SK-N-SH treated with all-trans-retinoic acid at 6 μM for 48 hours (cell line): ENCODE measurements at regions not wholly inside any gene's neighbourhood (a gene's known extent, or its start where the extent isn't known, plus 50 kb on each side); places are given as distances from the start of the nearest gene placed in this dataset.

Experiments used
- ATAC-seq: fragments of 200-7000 bp; cut with Tn5 transposase; 3 replicates; pipeline ENCODE4 v1.9.1; 2020; ENCODE audit warnings: mild to moderate bottlenecking, moderate library complexity
- ARNTL ChIP-seq: fragments of 450-650 bp; formaldehyde crosslinking; IDR thresholded peaks from 2 replicates; pipeline ENCODE4 v1.5.0; 2020; ENCODE audit warnings: low read depth, mild to moderate bottlenecking, moderate library complexity, borderline replicate concordance
- BACH2 ChIP-seq: fragments of 250-450 bp; sonication (Bioruptor Pico); IDR thresholded peaks from 2 replicates; pipeline ENCODE4 v1.9.0; 2021; ENCODE audit warnings: mild to moderate bottlenecking, borderline replicate concordance
- CSDC2 ChIP-seq: fragments of 250-450 bp; sonication (Bioruptor Pico); IDR thresholded peaks from 2 replicates; pipeline ENCODE4 v1.5.0; 2020; ENCODE audit warnings: mild to moderate bottlenecking, moderate library complexity
- GLIS3 ChIP-seq: fragments of 250-450 bp; sonication (Bioruptor Pico); IDR thresholded peaks from 2 replicates; pipeline ENCODE4 v1.5.0; 2020; ENCODE audit warnings: mild to moderate bottlenecking, moderate library complexity
- ISL1 ChIP-seq: fragments of 250-450 bp; sonication (Bioruptor Pico); IDR thresholded peaks from 2 replicates; pipeline ENCODE4 v2.1.2; 2022; ENCODE audit warnings: mild to moderate bottlenecking, moderate library complexity
- PPARA ChIP-seq: fragments of 250-450 bp; sonication (Bioruptor Pico); IDR thresholded peaks from 2 replicates; pipeline ENCODE4 v1.5.0; 2020; ENCODE audit warnings: mild to moderate bottlenecking, borderline replicate concordance
- SNAI2 ChIP-seq: fragments of 250-450 bp; sonication (Bioruptor Pico); IDR thresholded peaks from 2 replicates; pipeline ENCODE4 v1.5.0; 2020; ENCODE audit warnings: mild to moderate bottlenecking, moderate library complexity
- TCF4 ChIP-seq: fragments of 250-450 bp; sonication (Bioruptor Pico); IDR thresholded peaks from 2 replicates; pipeline ENCODE4 v1.8.0; 2021; ENCODE audit warnings: mild to moderate bottlenecking, moderate library complexity, borderline replicate concordance
- TOX ChIP-seq: fragments of 250-450 bp; sonication (Bioruptor Pico); IDR thresholded peaks from 2 replicates; pipeline ENCODE4 v1.8.0; 2021; ENCODE audit warnings: mild to moderate bottlenecking, moderate library complexity, borderline replicate concordance
- ZC3H10 ChIP-seq: fragments of 250-450 bp; sonication (Bioruptor Pico); IDR thresholded peaks from 2 replicates; pipeline ENCODE4 v1.5.1; 2021; ENCODE audit warnings: mild to moderate bottlenecking, moderate library complexity
- ZFP3 ChIP-seq: fragments of 250-450 bp; sonication (Bioruptor Pico); IDR thresholded peaks from 2 replicates; pipeline ENCODE4 v1.5.0; 2020; ENCODE audit warnings: mild to moderate bottlenecking, moderate library complexity
- ZFP30 ChIP-seq: fragments of 450-650 bp; formaldehyde crosslinking; IDR thresholded peaks from 2 replicates; pipeline ENCODE4 v1.5.0; 2022; ENCODE audit warnings: mild to moderate bottlenecking, moderate library complexity
- ZNF565 ChIP-seq: fragments of 450-650 bp; formaldehyde crosslinking; conservative IDR thresholded peaks from 2 replicates; pipeline ENCODE4 v1.5.0; 2020; ENCODE audit warnings: low read depth, mild to moderate bottlenecking, moderate library complexity
- ZNF70 ChIP-seq: fragments of 450-650 bp; formaldehyde crosslinking; IDR thresholded peaks from 2 replicates; pipeline ENCODE4 v1.5.0; 2020; ENCODE audit warnings: mild to moderate bottlenecking, moderate library complexity
- ZNF8 ChIP-seq: fragments of 450-650 bp; formaldehyde crosslinking; IDR thresholded peaks from 2 replicates; pipeline ENCODE4 v1.5.0; 2020; ENCODE audit warnings: mild to moderate bottlenecking, moderate library complexity
- TF ChIP-seq, protein P1 (sequence below): fragments of 250-450 bp; sonication (Bioruptor Pico); IDR thresholded peaks from 2 replicates; pipeline ENCODE4 v1.8.0; 2020; ENCODE audit warnings: mild to moderate bottlenecking, moderate library complexity, borderline replicate concordance
- TF ChIP-seq, protein P2 (sequence below): fragments of 250-450 bp; sonication (Bioruptor Pico); IDR thresholded peaks from 2 replicates; pipeline ENCODE4 v1.8.0; 2021; ENCODE audit warnings: low read depth, mild to moderate bottlenecking, moderate library complexity, borderline replicate concordance
- TF ChIP-seq, protein P3 (sequence below): fragments of 250-450 bp; sonication (Bioruptor Pico); IDR thresholded peaks from 2 replicates; pipeline ENCODE4 v1.5.0; 2020; ENCODE audit warnings: mild to moderate bottlenecking, moderate library complexity
- TF ChIP-seq, protein P4 (sequence below): fragments of 250-450 bp; sonication (Bioruptor Pico); IDR thresholded peaks from 2 replicates; pipeline ENCODE4 v1.5.1; 2021; ENCODE audit warnings: mild to moderate bottlenecking, moderate library complexity

DNA sequence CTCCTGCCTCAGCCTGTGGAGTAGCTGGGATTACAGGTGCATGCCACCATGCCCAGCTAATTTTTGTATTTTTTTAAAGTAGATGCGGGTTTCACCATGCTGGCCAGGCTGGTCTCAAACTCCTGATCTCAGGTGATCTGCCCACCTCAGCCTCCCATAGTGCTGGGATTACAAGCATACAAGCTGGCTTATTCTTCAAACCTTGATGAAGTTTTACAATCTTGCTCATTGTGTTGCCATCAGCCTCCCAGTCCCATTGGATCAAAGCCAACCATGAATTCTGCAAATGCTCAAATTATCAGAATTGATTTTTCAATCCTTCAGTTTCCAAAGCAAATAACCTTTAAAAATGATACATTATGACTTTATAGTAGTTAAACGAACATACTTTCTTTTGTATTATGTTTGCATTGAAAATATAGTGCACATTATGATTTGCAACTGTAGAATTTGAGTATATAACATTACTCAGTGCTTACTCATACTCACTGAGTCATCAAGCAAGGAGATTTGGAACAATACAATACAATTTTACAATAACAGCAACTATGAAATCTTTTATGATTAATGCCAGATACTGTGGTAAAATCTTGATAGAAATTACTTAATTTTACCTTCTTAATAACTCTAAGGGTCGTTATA lies 1491.9 kb upstream of the CELF4 start:
- ATAC-seq, result no peak

DNA sequence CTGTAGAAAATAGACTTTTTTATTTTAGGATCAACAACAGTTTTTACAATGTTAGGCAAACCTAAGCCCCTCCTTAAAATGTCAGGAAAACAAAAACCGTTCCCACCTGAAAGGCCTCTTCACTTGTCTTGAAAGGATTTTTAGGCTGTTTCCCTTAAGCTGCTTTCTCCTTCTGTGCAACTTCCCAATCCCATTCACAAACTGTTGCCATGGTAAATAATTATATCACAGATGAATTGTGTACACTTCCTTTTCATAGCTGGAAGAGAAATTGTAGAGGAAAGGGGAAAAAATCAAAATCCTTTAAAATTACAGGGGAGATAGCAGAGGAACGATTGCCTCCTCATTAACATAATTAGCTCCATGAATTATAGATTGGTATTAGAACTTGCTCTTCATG lies 1488.0 kb upstream of the CELF4 start:
- no peak for ATAC-seq
- TF ChIP-seq TOX, result no peak
- TF ChIP-seq ZC3H10 (CRISPR knock-in tag), result no peak
- TF ChIP-seq, protein P1, sequence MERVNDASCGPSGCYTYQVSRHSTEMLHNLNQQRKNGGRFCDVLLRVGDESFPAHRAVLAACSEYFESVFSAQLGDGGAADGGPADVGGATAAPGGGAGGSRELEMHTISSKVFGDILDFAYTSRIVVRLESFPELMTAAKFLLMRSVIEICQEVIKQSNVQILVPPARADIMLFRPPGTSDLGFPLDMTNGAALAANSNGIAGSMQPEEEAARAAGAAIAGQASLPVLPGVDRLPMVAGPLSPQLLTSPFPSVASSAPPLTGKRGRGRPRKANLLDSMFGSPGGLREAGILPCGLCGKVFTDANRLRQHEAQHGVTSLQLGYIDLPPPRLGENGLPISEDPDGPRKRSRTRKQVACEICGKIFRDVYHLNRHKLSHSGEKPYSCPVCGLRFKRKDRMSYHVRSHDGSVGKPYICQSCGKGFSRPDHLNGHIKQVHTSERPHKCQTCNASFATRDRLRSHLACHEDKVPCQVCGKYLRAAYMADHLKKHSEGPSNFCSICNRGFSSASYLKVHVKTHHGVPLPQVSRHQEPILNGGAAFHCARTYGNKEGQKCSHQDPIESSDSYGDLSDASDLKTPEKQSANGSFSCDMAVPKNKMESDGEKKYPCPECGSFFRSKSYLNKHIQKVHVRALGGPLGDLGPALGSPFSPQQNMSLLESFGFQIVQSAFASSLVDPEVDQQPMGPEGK (CRISPR knock-in tag), result no peak
- no peak for TF ChIP-seq ZNF70 (CRISPR knock-in tag)
- TF ChIP-seq BACH2 (CRISPR knock-in tag), result no peak
- TF ChIP-seq, protein P2, sequence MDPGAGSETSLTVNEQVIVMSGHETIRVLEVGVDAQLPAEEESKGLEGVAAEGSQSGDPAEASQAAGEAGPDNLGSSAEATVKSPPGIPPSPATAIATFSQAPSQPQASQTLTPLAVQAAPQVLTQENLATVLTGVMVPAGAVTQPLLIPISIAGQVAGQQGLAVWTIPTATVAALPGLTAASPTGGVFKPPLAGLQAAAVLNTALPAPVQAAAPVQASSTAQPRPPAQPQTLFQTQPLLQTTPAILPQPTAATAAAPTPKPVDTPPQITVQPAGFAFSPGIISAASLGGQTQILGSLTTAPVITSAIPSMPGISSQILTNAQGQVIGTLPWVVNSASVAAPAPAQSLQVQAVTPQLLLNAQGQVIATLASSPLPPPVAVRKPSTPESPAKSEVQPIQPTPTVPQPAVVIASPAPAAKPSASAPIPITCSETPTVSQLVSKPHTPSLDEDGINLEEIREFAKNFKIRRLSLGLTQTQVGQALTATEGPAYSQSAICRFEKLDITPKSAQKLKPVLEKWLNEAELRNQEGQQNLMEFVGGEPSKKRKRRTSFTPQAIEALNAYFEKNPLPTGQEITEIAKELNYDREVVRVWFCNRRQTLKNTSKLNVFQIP (CRISPR knock-in tag), result no peak
- TF ChIP-seq SNAI2 (CRISPR knock-in tag), result no peak
- TF ChIP-seq ZNF8 (CRISPR knock-in tag), result no peak
- no peak for TF ChIP-seq CSDC2

More for the DNA sequence above, 1491.9 kb upstream of the CELF4 start:
- TF ChIP-seq, protein P2 (CRISPR knock-in tag), result no peak
- peak; percentile 70 for TF ChIP-seq ISL1

DNA sequence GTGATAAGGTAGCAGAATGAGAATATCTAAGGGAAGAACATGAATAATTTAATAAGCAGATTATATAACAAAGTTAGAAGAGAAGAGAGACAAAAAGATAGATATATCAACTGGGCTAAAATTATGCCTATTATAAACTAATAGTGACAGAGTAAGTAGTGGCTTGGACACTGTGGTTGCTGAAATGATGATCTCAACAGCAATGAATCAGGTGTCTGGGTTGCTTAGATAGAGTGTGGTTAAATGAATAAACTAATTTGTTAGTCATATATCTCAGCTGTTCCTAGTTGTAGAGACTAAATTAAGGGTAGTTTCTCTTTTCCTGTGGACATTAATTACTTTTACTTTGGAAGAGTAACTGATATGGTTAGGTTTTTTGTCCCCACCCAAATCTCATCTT lies 1485.4 kb upstream of the CELF4 start:
- no peak for ATAC-seq
- TF ChIP-seq, protein P2 (CRISPR knock-in tag), result no peak
- no peak for TF ChIP-seq TOX
- TF ChIP-seq, protein P3, sequence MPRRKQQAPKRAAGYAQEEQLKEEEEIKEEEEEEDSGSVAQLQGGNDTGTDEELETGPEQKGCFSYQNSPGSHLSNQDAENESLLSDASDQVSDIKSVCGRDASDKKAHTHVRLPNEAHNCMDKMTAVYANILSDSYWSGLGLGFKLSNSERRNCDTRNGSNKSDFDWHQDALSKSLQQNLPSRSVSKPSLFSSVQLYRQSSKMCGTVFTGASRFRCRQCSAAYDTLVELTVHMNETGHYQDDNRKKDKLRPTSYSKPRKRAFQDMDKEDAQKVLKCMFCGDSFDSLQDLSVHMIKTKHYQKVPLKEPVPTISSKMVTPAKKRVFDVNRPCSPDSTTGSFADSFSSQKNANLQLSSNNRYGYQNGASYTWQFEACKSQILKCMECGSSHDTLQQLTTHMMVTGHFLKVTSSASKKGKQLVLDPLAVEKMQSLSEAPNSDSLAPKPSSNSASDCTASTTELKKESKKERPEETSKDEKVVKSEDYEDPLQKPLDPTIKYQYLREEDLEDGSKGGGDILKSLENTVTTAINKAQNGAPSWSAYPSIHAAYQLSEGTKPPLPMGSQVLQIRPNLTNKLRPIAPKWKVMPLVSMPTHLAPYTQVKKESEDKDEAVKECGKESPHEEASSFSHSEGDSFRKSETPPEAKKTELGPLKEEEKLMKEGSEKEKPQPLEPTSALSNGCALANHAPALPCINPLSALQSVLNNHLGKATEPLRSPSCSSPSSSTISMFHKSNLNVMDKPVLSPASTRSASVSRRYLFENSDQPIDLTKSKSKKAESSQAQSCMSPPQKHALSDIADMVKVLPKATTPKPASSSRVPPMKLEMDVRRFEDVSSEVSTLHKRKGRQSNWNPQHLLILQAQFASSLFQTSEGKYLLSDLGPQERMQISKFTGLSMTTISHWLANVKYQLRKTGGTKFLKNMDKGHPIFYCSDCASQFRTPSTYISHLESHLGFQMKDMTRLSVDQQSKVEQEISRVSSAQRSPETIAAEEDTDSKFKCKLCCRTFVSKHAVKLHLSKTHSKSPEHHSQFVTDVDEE, result no peak
- TF ChIP-seq ARNTL, result no peak

DNA sequence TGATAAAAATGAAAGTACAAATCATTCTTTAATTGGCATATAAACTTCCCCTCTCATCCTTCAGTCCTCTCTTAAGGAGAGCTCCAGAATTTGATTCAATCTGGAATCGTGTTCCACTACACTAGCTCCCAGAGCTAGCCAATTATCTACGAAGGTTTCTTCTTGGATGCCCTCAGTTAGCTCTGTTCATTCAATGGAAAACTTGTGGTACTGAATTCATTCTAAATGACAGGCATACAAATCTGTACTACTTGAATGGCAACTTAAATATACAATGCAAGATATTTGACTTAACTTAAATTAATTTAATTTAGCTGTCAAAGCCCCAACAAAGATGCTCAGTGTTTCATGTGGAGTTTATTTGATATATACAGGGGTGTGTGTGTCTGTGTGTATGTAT lies 1474.2 kb upstream of the CELF4 start:
- ATAC-seq, result no peak
- TF ChIP-seq, protein P3, result no peak
- TF ChIP-seq ZFP30 (CRISPR knock-in tag) (no peak), TCF4 (CRISPR knock-in tag) (no peak), ARNTL (no peak), ZFP3 (no peak), ZNF565 (CRISPR knock-in tag) (no peak), GLIS3 (CRISPR knock-in tag) (no peak), CSDC2 (no peak), TOX (no peak), PPARA (CRISPR knock-in tag) (no peak)
- TF ChIP-seq, protein P4, sequence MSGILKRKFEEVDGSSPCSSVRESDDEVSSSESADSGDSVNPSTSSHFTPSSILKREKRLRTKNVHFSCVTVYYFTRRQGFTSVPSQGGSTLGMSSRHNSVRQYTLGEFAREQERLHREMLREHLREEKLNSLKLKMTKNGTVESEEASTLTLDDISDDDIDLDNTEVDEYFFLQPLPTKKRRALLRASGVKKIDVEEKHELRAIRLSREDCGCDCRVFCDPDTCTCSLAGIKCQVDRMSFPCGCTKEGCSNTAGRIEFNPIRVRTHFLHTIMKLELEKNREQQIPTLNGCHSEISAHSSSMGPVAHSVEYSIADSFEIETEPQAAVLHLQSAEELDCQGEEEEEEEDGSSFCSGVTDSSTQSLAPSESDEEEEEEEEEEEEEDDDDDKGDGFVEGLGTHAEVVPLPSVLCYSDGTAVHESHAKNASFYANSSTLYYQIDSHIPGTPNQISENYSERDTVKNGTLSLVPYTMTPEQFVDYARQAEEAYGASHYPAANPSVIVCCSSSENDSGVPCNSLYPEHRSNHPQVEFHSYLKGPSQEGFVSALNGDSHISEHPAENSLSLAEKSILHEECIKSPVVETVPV (CRISPR knock-in tag), result no peak
- TF ChIP-seq, protein P1 (CRISPR knock-in tag), result no peak
